Ovary (tissue), 7 donors: ENCODE measurements at regions not wholly inside any gene's neighbourhood (a gene's known extent, or its start where the extent isn't known, plus 50 kb on each side); places are given as distances from the start of the nearest gene placed in this dataset.
"Not testable (repeated sequence)": the region's sequence is repeated elsewhere in the genome, so short reads cannot be mapped to it uniquely, and the experiment has no call there.

Experiments used
- DNase-seq, 5 donors: peaks; one replicate each; pipeline ENCODE4 v3.0.0-alpha.2; 2019 to 2020
- H3K27ac ChIP-seq, 2 donors: fragments of 200-600 bp; one replicate each; pipeline versions ENCODE4 v1.5.1 to v1.8.0; 2019 to 2022
- H3K27me3 ChIP-seq: fragments of 200-600 bp; one replicate; pipeline ENCODE4 v1.8.0; 2022
- H3K36me3 ChIP-seq: fragments of 200-600 bp; sonication (generic); one replicate; pipeline ENCODE4 v1.5.1; 2019
- H3K4me1 ChIP-seq: one replicate; pipeline ENCODE4 v1.8.1; 2013; ENCODE audit warnings: mild to moderate bottlenecking, moderate library complexity; ENCODE audit not compliant: insufficient read depth
- H3K4me3 ChIP-seq: fragments of 200-600 bp; sonication (generic); one replicate; pipeline ENCODE4 v1.5.1; 2017
- H3K9me3 ChIP-seq, 2 donors: fragments of 200-600 bp in 1 of 2; sonication (generic) in 1 of 2; one replicate each; pipeline versions ENCODE4 v1.5.1 to v1.8.1; 2013 to 2019; ENCODE audit warnings: mild to moderate bottlenecking in 1 of 2, moderate library complexity in 1 of 2
- EP300 ChIP-seq: sonication (generic); formaldehyde crosslinking; IDR thresholded peaks from one replicate; pipeline ENCODE4 v1.6.1; 2017; ENCODE audit warnings: antibody characterized with exemption
- POLR2A ChIP-seq: fragments of 450-650 bp; IDR thresholded peaks from one replicate; pipeline ENCODE4 v1.6.1; 2017; ENCODE audit warnings: antibody characterized with exemption, mild to moderate bottlenecking, moderate library complexity
- WGBS, 3 donors: extraction: QIAGEN DNeasy Blood & Tissue Kit in 1 of 3; methylation state at CpG; one replicate each; pipeline versions ENCODE4 v1.1.5 to v1.1.7; 2013 to 2017; 5-methylcytosine and 5-hydroxymethylcytosine counted together
- intact Hi-C, 4 donors: fragments of 100-400 bp; cut with DNase I; formaldehyde crosslinking; loops; one replicate each; pipeline versions ENCODE4 v1.11.0 to v1.15.1; 2022 to 2023
- TF ChIP-seq, protein P1 (sequence below), 3 donors: fragments of 450-650 bp in 2 of 3; fragments of 200-600 bp in 1 of 3; IDR thresholded peaks; one replicate each; pipeline versions ENCODE4 v1.5.1 to v1.8.0; 2016 to 2022; ENCODE audit warnings: antibody characterized with exemption in 3 of 3, mild to moderate bottlenecking in 1 of 3
- donor health status: DM: no; HTN: no; CAD: no; lungs with moderate emphysema.
- donor health status: DM: no; HTN: no; CAD: no.
- donor health status: Bipolar disorder and iron deficiency.
- donor health status: DM: no; HTN: no; CAD: no.
- donor health status: DM: yes; HTN: yes; CAD: no.

- Histone ChIP-seq H3K4me3 (no peak overlapping the region), H3K4me1 (no peaks in the 10 kb centered on the region), H3K27ac (no peak overlapping the region), H3K9me3 (no peaks in the 10 kb centered on the region), H3K36me3 (no peaks in the 10 kb centered on the region), H3K27me3 (no peaks in the 10 kb centered on the region)
- no peak for DNase-seq
- intact Hi-C loops = no loop called here
- TF ChIP-seq POLR2A = no peak
- TF ChIP-seq, protein P1, sequence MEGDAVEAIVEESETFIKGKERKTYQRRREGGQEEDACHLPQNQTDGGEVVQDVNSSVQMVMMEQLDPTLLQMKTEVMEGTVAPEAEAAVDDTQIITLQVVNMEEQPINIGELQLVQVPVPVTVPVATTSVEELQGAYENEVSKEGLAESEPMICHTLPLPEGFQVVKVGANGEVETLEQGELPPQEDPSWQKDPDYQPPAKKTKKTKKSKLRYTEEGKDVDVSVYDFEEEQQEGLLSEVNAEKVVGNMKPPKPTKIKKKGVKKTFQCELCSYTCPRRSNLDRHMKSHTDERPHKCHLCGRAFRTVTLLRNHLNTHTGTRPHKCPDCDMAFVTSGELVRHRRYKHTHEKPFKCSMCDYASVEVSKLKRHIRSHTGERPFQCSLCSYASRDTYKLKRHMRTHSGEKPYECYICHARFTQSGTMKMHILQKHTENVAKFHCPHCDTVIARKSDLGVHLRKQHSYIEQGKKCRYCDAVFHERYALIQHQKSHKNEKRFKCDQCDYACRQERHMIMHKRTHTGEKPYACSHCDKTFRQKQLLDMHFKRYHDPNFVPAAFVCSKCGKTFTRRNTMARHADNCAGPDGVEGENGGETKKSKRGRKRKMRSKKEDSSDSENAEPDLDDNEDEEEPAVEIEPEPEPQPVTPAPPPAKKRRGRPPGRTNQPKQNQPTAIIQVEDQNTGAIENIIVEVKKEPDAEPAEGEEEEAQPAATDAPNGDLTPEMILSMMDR (IDR thresholded peaks at IDR 0.05) = no peak
- TF ChIP-seq EP300 = no peak
- 33 to 58% (median 41%) methylated on average over 4 to 5 of the region's 5 CpGs for WGBS, 3 donors
These were observed 119.8 kb downstream of the TMEM121 start for GRCh38 chr14:105646175-105646574.

- H3K27me3 ChIP-seq, H3K9me3 ChIP-seq, intact Hi-C loops, DNase-seq, H3K36me3 ChIP-seq, H3K27ac ChIP-seq, H3K4me3 ChIP-seq, H3K4me1 ChIP-seq: not testable (repeated sequence)
- WGBS, 3 donors = 54 to 70% (median 67%) methylated on average over 7 of the region's 7 CpGs
These were observed 120.4 kb downstream of the TMEM121 start for GRCh38 chr14:105646711-105647281.

GRCh38 chr14:105647426-105647783 lies 121.0 kb downstream of the TMEM121 start:
- H3K27me3 ChIP-seq, H3K27ac ChIP-seq, DNase-seq, H3K4me1 ChIP-seq, H3K36me3 ChIP-seq, H3K9me3 ChIP-seq, H3K4me3 ChIP-seq, intact Hi-C loops: not testable (repeated sequence)
- 48 to 64% (median 55%) methylated on average over 7 of the region's 7 CpGs for WGBS, 3 donors

GRCh38 chr14:105647784-105648608 lies 121.6 kb downstream of the TMEM121 start:
- Histone ChIP-seq H3K4me1 (no peaks in the 10 kb centered on the region), H3K27ac (no peak overlapping the region), H3K9me3 (no peaks in the 10 kb centered on the region), H3K4me3 (no peak overlapping the region), H3K36me3 (no peaks in the 10 kb centered on the region), H3K27me3 (no peaks in the 10 kb centered on the region)
- intact Hi-C loops = no loop called here
- 70 to 81% (median 72%) methylated on average over 30 of the region's 30 CpGs for whole genome bisulfite sequencing, 3 donors
- no peak for DNase-seq
- TF ChIP-seq, protein P1 (IDR thresholded peaks at IDR 0.05) = no peak
- TF ChIP-seq POLR2A (no peak), EP300 (no peak)

DNA sequence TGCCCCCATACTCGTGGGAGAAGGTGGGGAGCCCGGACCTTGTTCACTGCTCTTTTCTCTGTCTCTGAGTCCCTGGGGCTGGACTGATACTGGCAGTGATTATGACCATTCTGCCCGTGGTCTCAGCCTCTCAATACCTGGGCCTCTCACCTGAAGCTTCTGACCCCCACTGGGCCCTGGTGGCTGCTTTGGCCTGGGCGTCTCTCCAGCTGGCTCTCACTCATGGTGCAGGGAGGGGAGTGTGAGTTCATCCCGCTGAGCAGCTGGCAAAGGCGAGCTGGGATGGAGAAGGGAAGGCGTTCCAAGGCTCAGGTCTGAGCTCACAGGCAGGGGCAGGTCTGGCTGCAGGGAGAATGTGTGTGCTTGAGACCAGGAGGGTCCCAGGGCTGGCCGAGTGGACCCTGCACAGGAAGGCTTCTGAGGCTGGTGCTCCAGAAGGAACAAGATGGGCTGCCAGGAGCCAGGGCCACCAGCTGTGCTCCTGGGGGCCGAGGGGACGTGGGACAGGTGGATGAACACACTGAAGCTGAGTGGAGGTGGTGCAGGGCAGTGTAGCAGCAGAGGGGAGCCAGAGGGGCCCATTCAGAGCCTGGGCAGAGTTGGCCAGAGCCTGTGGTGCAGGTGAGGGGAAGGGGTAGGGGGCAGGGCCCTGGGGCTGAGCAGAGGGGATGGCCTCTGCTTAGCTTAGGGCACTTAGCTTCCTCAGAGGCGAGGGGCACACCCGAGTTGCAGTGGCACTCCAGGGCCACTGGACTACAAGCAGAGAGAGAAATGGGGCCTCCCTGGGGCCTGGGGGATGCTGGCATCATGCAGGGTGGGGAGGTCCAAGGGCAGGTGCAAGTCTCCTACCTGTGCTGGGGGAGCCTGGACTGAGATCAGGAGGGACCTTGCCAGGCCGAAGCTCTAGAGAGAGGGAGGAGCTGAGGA lies 122.5 kb downstream of the TMEM121 start:
- H3K9me3 ChIP-seq, H3K4me1 ChIP-seq, H3K27ac ChIP-seq, H3K36me3 ChIP-seq, H3K4me3 ChIP-seq, intact Hi-C loops, DNase-seq, H3K27me3 ChIP-seq: not testable (repeated sequence)
- 62 to 74% (median 62%) methylated on average over 11 to 12 of the region's 13 CpGs for WGBS, 3 donors

- H3K4me1 ChIP-seq, H3K4me3 ChIP-seq, H3K27ac ChIP-seq, H3K36me3 ChIP-seq, H3K9me3 ChIP-seq, intact Hi-C loops, H3K27me3 ChIP-seq, DNase-seq: not testable (repeated sequence)
- WGBS, 3 donors = 75 to 89% (median 77%) methylated on average over 4 to 7 of the region's 8 CpGs
These were observed 125.9 kb downstream of the TMEM121 start for GRCh38 chr14:105652317-105652716.

DNA sequence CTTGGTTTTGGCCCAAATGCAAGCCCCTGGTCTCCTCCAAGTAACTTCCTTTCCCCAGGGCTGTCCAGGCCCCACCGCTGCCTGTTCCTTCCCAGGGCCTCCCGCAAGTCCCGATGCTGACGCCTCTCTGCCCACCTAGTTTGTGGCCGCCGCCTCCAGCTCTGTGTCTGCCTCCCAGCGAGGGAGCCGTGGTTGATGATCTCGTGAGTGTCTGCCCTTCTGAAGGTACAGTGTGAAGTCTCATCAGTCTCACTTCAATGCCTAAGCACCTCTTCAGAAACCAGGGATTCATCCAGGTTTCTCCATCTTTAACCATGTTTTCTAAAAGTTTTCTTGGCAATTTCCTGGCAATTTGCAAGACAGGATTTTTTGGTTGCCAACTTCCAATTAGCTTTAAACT lies 127.5 kb downstream of the TMEM121 start:
- 84 to 89% (median 84%) methylated on average over 3 to 9 of the region's 9 CpGs for whole genome bisulfite sequencing, 3 donors
- H3K4me1 ChIP-seq, H3K27ac ChIP-seq, intact Hi-C loops, H3K4me3 ChIP-seq, DNase-seq, H3K36me3 ChIP-seq, H3K27me3 ChIP-seq, H3K9me3 ChIP-seq: not testable (repeated sequence)

GRCh38 chr14:105659255-105659654 lies 132.9 kb downstream of the TMEM121 start:
- H3K4me3 ChIP-seq, DNase-seq, intact Hi-C loops, H3K27me3 ChIP-seq, H3K9me3 ChIP-seq, H3K36me3 ChIP-seq, H3K27ac ChIP-seq, H3K4me1 ChIP-seq: not testable (repeated sequence)
- WGBS, 3 donors = 79 to 84% (median 79%) methylated on average over 2 of the region's 2 CpGs
